ENCODE measurements at regions not wholly inside any gene's neighbourhood (a gene's known extent, or its start where the extent isn't known, plus 50 kb on each side); places are given as distances from the start of the nearest gene placed in this dataset.

DNA sequence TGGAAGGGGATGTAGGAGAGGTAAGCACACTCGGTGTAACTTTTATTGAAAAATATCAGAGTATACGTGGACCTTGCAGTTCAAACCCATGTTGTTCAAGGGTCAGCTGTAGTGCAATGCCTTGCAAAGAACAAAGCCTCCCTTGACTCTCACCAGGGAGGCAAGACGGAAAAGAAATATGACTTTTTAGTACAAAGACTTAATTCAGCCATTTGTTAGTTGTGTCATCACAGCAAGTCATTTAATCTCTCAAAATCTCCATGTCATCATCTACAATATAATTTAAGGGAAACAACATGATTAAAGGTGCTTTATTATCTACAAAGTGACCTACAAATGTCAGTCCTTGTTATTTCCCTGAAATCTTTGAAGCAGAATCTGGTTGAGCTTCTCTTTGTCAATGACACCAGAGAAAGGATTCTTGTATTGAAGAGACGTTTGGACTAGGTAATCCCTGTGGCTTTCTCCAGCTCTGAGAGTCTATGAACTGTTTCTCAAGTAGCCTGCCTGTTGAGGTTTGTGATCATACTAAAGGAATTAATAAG lies 502.8 kb downstream of the REEP3 start:
- POLR2A ChIA-PET (ENCODE audit: low non-redundant PET), result no interaction called here
- Histone ChIP-seq H3K27ac (ENCODE audit: low read depth, low read length, poor library complexity, severe bottlenecking) (no peak overlapping the region), H3K4me3 (ENCODE audit: low read depth, low read length, poor library complexity, severe bottlenecking) (no peak overlapping the region), H3K4me1 (ENCODE audit: insufficient read depth, low read length, poor library complexity, severe bottlenecking) (no peaks in the 10 kb centered on the region), H3K27me3 (replicated peaks; ENCODE audit: insufficient read depth, low read depth, low read length, poor library complexity) (peaks cover 7% of the 10 kb centered on the region), H3K36me3 (ENCODE audit: insufficient read depth, low read length, poor library complexity, severe bottlenecking) (no peaks in the 10 kb centered on the region), H3K9me3 (ENCODE audit: low read depth, low read length, poor library complexity, severe bottlenecking) (peaks cover 4% of the 10 kb centered on the region)
- no peak for DNase-seq (ENCODE audit: low spot score)
- BruUV-seq (replicated peaks), result no TSS peak
- TF ChIP-seq, protein P1, sequence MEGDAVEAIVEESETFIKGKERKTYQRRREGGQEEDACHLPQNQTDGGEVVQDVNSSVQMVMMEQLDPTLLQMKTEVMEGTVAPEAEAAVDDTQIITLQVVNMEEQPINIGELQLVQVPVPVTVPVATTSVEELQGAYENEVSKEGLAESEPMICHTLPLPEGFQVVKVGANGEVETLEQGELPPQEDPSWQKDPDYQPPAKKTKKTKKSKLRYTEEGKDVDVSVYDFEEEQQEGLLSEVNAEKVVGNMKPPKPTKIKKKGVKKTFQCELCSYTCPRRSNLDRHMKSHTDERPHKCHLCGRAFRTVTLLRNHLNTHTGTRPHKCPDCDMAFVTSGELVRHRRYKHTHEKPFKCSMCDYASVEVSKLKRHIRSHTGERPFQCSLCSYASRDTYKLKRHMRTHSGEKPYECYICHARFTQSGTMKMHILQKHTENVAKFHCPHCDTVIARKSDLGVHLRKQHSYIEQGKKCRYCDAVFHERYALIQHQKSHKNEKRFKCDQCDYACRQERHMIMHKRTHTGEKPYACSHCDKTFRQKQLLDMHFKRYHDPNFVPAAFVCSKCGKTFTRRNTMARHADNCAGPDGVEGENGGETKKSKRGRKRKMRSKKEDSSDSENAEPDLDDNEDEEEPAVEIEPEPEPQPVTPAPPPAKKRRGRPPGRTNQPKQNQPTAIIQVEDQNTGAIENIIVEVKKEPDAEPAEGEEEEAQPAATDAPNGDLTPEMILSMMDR (conservative IDR thresholded peaks at IDR 0.05; ENCODE audit: low read depth, low read length), result no peak
- TF ChIP-seq EZH2 (IDR thresholded peaks at IDR 0.05; ENCODE audit: borderline replicate concordance, low read depth, low read length, poor library complexity, severe bottlenecking), result no peak
- intact Hi-C loops (cut with micrococcal nuclease; ENCODE audit: unreplicated experiment), result no loop called here
- CTCF ChIA-PET, result no interaction called here

DNA sequence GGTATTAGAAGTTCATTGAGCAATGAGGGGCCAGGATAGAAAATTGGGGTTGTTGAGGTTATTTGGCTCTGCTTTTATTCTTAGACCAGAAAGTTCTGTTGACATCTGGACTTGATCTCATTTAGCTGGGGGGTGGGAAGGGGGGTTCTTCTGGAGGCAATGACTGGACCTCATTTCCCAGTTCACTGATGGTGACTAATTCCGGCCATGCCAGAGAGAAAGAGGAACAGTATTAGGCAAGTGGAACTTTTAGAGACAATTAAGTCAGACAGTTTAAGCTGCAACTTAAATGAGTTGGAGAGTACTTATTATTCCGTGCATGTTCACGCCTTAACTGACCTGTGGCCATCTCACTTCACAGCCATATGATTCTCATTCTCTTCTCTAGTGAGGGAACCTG lies 512.5 kb downstream of the REEP3 start:
- Histone ChIP-seq H3K36me3 (ENCODE audit: insufficient read depth, low read length, poor library complexity, severe bottlenecking) (no peaks in the 10 kb centered on the region), H3K4me3 (ENCODE audit: low read depth, low read length, poor library complexity, severe bottlenecking) (no peak overlapping the region), H3K27ac (ENCODE audit: low read depth, low read length, poor library complexity, severe bottlenecking) (no peak overlapping the region), H3K27me3 (replicated peaks; ENCODE audit: insufficient read depth, low read depth, low read length, poor library complexity) (peaks cover 24% of the 10 kb centered on the region), H3K4me1 (ENCODE audit: insufficient read depth, low read length, poor library complexity, severe bottlenecking) (no peaks in the 10 kb centered on the region), H3K9me3 (ENCODE audit: low read depth, low read length, poor library complexity, severe bottlenecking) (no peaks in the 10 kb centered on the region)
- intact Hi-C loops (cut with micrococcal nuclease; ENCODE audit: unreplicated experiment), result no loop called here
- ChIA-PET CTCF (no interaction called here), POLR2A (ENCODE audit: low non-redundant PET) (no interaction called here)
- BruUV-seq (replicated peaks), result no TSS peak
- no peak for TF ChIP-seq EZH2 (IDR thresholded peaks at IDR 0.05; ENCODE audit: borderline replicate concordance, low read depth, low read length, poor library complexity, severe bottlenecking)
- TF ChIP-seq, protein P1 (conservative IDR thresholded peaks at IDR 0.05; ENCODE audit: low read depth, low read length), result no peak
- no peak for DNase-seq (ENCODE audit: low spot score)

DNA sequence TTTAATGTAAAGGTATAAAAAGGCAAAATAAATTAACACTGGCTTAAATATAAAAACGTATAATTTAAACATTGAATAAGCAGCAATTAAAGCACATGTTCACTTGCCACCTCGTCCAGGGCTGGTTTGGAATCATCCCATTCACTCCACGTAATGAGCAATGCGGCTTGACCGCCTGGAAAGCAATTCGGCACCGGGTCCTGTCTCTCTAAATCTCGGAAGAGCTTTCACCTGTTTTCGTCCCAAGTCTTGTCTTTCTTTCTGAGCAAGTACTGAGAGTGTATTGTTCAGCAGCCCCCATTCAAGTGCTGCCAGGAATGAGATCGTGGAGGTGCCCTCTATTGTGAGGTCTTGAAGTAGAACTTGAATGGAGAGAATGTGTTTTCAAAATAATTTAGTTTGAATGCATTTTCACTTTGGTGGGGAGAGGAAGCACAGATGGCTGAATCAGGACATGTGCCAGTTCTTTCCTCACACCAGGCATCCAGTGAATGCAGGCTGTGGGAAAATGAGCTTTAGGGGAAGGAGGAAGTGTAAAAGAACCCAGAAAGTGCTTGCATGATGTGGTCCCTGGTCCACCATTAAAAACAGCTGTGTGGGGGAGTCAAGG lies 515.2 kb downstream of the REEP3 start:
- intact Hi-C loops (cut with micrococcal nuclease; ENCODE audit: unreplicated experiment), result loop anchor here (5.0 kb wide), 1 partner anchor 169 kb away; no protein-coding TSS in a partner anchor
- TF ChIP-seq, protein P1 (conservative IDR thresholded peaks at IDR 0.05; ENCODE audit: low read depth, low read length), result no peak
- no peak for TF ChIP-seq EZH2 (IDR thresholded peaks at IDR 0.05; ENCODE audit: borderline replicate concordance, low read depth, low read length, poor library complexity, severe bottlenecking)
- Histone ChIP-seq H3K4me3 (ENCODE audit: low read depth, low read length, poor library complexity, severe bottlenecking) (no peak overlapping the region), H3K9me3 (ENCODE audit: low read depth, low read length, poor library complexity, severe bottlenecking) (no peaks in the 10 kb centered on the region), H3K36me3 (ENCODE audit: insufficient read depth, low read length, poor library complexity, severe bottlenecking) (no peaks in the 10 kb centered on the region), H3K4me1 (ENCODE audit: insufficient read depth, low read length, poor library complexity, severe bottlenecking) (no peaks in the 10 kb centered on the region), H3K27ac (ENCODE audit: low read depth, low read length, poor library complexity, severe bottlenecking) (no peak overlapping the region), H3K27me3 (replicated peaks; ENCODE audit: insufficient read depth, low read depth, low read length, poor library complexity) (peaks cover 24% of the 10 kb centered on the region)
- POLR2A ChIA-PET (ENCODE audit: low non-redundant PET), result no interaction called here
- CTCF ChIA-PET, result interaction anchor here (1.7 kb wide), 1 partner anchor 170 kb away, joined by 4 read pairs; no protein-coding TSS in a partner anchor
- BruUV-seq (replicated peaks), result no TSS peak
- no peak for DNase-seq (ENCODE audit: low spot score)

All from A673 (cell line).